PC-9 (cell line): ENCODE measurements at regions not wholly inside any gene's neighbourhood (a gene's known extent, or its start where the extent isn't known, plus 50 kb on each side); places are given as distances from the start of the nearest gene placed in this dataset.

ENCODE experiments used
- BruUV-seq: library from RNA; stranded (reverse); fragments of 400-500 nt; replicated peaks from 2 replicates; lab custom pipeline; 2021; lab: Mats Ljungman, UMichigan
- CTCF ChIA-PET: fragments of 300-600 bp; sonication (Branson Sonifier 250); formaldehyde crosslinking; loops from one replicate; lab custom pipeline; 2022; ENCODE audit warnings: antibody characterized with exemption; lab: Charles Lee
- POLR2A ChIA-PET: fragments of 300-600 bp; sonication (Branson Sonifier 250); formaldehyde crosslinking; loops from one replicate; lab custom pipeline; 2022; ENCODE audit warnings: antibody characterized with exemption; ENCODE audit not compliant: unreplicated experiment; lab: Charles Lee
- DNase-seq, 2 experiments: peaks; one replicate each; pipeline versions ENCODE4 v3.0.0 to v3.0.0-alpha.2; 2015 to 2022; ENCODE audit warnings: mixed read lengths in 1 of 2
- H2AFZ ChIP-seq: fragments of 200-600 bp; sonication (generic); 2 replicates; pipeline ENCODE4 v1.8.1; 2017; ENCODE audit warnings: antibody characterized with exemption
- H3F3A ChIP-seq: fragments of 200-600 bp; sonication (generic); 2 replicates; pipeline ENCODE4 v1.8.1; 2017; ENCODE audit warnings: antibody characterized with exemption, mild to moderate bottlenecking, low read depth; ENCODE audit not compliant: insufficient read depth
- H3K27ac ChIP-seq: fragments of 200-600 bp; sonication (generic); 2 replicates; pipeline ENCODE4 v1.6.1; 2016; ENCODE audit warnings: mixed run types
- H3K27me3 ChIP-seq: fragments of 200-600 bp; sonication (generic); 2 replicates; pipeline ENCODE4 v1.6.1; 2016; ENCODE audit warnings: low read depth, mixed run types; ENCODE audit not compliant: insufficient read depth
- H3K36me3 ChIP-seq: fragments of 200-600 bp; sonication (generic); 2 replicates; pipeline ENCODE4 v1.6.1; 2016; ENCODE audit warnings: low read depth, mixed run types
- H3K4me1 ChIP-seq: fragments of 200-600 bp; sonication (generic); replicated peaks from 2 replicates; pipeline ENCODE4 v1.6.1; 2016; ENCODE audit warnings: mixed run types; ENCODE audit not compliant: insufficient read depth
- H3K4me2 ChIP-seq: fragments of 200-600 bp; sonication (generic); 2 replicates; pipeline ENCODE4 v1.6.1; 2017; ENCODE audit warnings: mixed run types
- H3K4me3 ChIP-seq: fragments of 200-600 bp; sonication (generic); 2 replicates; pipeline ENCODE4 v1.6.1; 2016; ENCODE audit warnings: mixed run types
- H3K79me2 ChIP-seq: fragments of 200-600 bp; sonication (generic); 2 replicates; pipeline ENCODE4 v1.6.1; 2017; ENCODE audit warnings: low read depth, mixed run types
- H3K9me2 ChIP-seq: fragments of 200-600 bp; sonication (generic); 2 replicates; pipeline ENCODE4 v1.8.1; 2017; ENCODE audit warnings: mild to moderate bottlenecking; ENCODE audit not compliant: insufficient read depth
- H3K9me3 ChIP-seq: fragments of 200-600 bp; sonication (generic); 2 replicates; pipeline ENCODE4 v1.8.1; 2016; ENCODE audit warnings: low read depth; ENCODE audit not compliant: insufficient read depth
- H4K20me1 ChIP-seq: fragments of 200-600 bp; sonication (generic); 2 replicates; pipeline ENCODE4 v1.8.1; 2017; ENCODE audit not compliant: insufficient read depth
- EZH2 ChIP-seq: fragments of 200-600 bp; sonication (generic); IDR thresholded peaks from 2 replicates; pipeline ENCODE4 v1.8.0; 2017; ENCODE audit warnings: antibody characterized with exemption, low read depth
- intact Hi-C: fragments of 100-400 bp; cut with micrococcal nuclease; formaldehyde crosslinking; loops from one replicate; pipeline ENCODE4 v1.10.0; 2022; ENCODE audit not compliant: unreplicated experiment
- TF ChIP-seq, protein P1 (sequence below): fragments of 200-600 bp; sonication (generic); conservative IDR thresholded peaks from 2 replicates; pipeline ENCODE4 v1.6.1; 2017; ENCODE audit warnings: mixed run types, antibody characterized with exemption, mild to moderate bottlenecking, moderate library complexity

GRCh38 chr3:135513106-135514059, 452.1 kb upstream of the PPP2R3A start:
- POLR2A ChIA-PET = no interaction called here
- Histone ChIP-seq H3K27ac (no peak overlapping the region), H2AFZ (peak overlapping the region; percentile 53; the same call in 1 of the 2 replicates)

GRCh38 chr3:135514060-135514448, 451.5 kb upstream of the PPP2R3A start:
- ChIA-PET CTCF (interaction anchor here (1.0 kb wide), 1 partner anchor 11 kb away, joined by 4 read pairs; no protein-coding TSS in a partner anchor), POLR2A (no interaction called here)
- H3K4me2 ChIP-seq = peak overlapping the region; percentile 31
- H3K36me3 ChIP-seq = no peaks in the 10 kb centered on the region
- TF ChIP-seq EZH2 = no peak
- TF ChIP-seq, protein P1, sequence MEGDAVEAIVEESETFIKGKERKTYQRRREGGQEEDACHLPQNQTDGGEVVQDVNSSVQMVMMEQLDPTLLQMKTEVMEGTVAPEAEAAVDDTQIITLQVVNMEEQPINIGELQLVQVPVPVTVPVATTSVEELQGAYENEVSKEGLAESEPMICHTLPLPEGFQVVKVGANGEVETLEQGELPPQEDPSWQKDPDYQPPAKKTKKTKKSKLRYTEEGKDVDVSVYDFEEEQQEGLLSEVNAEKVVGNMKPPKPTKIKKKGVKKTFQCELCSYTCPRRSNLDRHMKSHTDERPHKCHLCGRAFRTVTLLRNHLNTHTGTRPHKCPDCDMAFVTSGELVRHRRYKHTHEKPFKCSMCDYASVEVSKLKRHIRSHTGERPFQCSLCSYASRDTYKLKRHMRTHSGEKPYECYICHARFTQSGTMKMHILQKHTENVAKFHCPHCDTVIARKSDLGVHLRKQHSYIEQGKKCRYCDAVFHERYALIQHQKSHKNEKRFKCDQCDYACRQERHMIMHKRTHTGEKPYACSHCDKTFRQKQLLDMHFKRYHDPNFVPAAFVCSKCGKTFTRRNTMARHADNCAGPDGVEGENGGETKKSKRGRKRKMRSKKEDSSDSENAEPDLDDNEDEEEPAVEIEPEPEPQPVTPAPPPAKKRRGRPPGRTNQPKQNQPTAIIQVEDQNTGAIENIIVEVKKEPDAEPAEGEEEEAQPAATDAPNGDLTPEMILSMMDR = no peak
- H3K27ac ChIP-seq = no peak overlapping the region
- H3F3A ChIP-seq = no peaks in the 10 kb centered on the region
- peaks cover 5% of the 10 kb centered on the region; the same call in 1 of the 2 replicates for H3K4me1 ChIP-seq
- intact Hi-C loops = no loop called here
- no peak overlapping the region for H3K4me3 ChIP-seq
- no peaks in the 10 kb centered on the region for H4K20me1 ChIP-seq
- H3K79me2 ChIP-seq = no peaks in the 10 kb centered on the region
- no peaks in the 10 kb centered on the region; the same call in 1 of the 2 replicates for H3K9me3 ChIP-seq
- BruUV-seq = TSS peak; percentile 34
- no peaks in the 10 kb centered on the region for H3K9me2 ChIP-seq
- H2AFZ ChIP-seq = peak overlapping the region; percentile 53; the same call in 1 of the 2 replicates
- peaks cover 3% of the 10 kb centered on the region; the same call in 1 of the 2 replicates for H3K27me3 ChIP-seq
- no peak for DNase-seq

More at GRCh38 chr3:135513106-135514059, 452.1 kb upstream of the PPP2R3A start:
- H3K4me1 ChIP-seq = peaks cover 5% of the 10 kb centered on the region; the same call in 1 of the 2 replicates
- no peaks in the 10 kb centered on the region; the same call in 1 of the 2 replicates for H3K9me3 ChIP-seq
- BruUV-seq = no TSS peak
- peak in 1 of 2 experiments; percentile 19 for DNase-seq
- H4K20me1 ChIP-seq = no peaks in the 10 kb centered on the region
- H3K79me2 ChIP-seq = no peaks in the 10 kb centered on the region
- H3K36me3 ChIP-seq = no peaks in the 10 kb centered on the region
- intact Hi-C loops = no loop called here
- H3K4me2 ChIP-seq = peak overlapping the region; percentile 31
- no peaks in the 10 kb centered on the region for H3K9me2 ChIP-seq
- H3K27me3 ChIP-seq = no peaks in the 10 kb centered on the region
- no peaks in the 10 kb centered on the region for H3F3A ChIP-seq
- TF ChIP-seq EZH2 = no peak
- TF ChIP-seq, protein P1 = no peak
- H3K4me3 ChIP-seq = no peak overlapping the region
- CTCF ChIA-PET = interaction anchor here (1.0 kb wide), 1 partner anchor 11 kb away, joined by 4 read pairs; no protein-coding TSS in a partner anchor

DNA sequence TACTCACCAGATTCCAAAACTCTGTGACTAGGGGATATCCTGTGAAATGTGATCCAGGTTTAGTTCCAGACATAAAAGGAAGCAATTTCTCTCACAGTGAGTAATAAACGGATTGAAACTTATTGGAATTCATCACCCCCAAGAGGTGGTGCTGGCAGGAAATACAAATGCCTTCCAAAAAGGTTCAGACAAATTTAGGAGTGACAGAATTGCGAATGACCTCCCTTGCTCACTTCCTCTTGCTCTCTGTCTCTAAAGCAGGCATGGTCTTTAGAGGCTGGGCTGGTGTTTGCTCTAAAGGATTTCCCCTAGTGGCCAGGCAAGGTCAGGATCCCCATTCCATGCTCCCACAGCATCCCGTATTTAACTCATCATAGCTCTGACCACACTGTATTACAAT, 449.4 kb upstream of the PPP2R3A start:
- Histone ChIP-seq H2AFZ (no peak overlapping the region), H3K27me3 (peaks cover 10% of the 10 kb centered on the region; the same call in 1 of the 2 replicates), H3K27ac (no peak overlapping the region), H3K4me3 (no peak overlapping the region), H3K9me3 (no peaks in the 10 kb centered on the region; the same call in 1 of the 2 replicates), H4K20me1 (no peaks in the 10 kb centered on the region), H3K79me2 (no peaks in the 10 kb centered on the region), H3K4me2 (no peak overlapping the region), H3K36me3 (no peaks in the 10 kb centered on the region), H3F3A (no peaks in the 10 kb centered on the region), H3K9me2 (no peaks in the 10 kb centered on the region), H3K4me1 (peaks cover 5% of the 10 kb centered on the region; the same call in 1 of the 2 replicates)
- intact Hi-C loops = no loop called here
- no peak for DNase-seq
- POLR2A ChIA-PET = no interaction called here
- CTCF ChIA-PET = no interaction called here
- no TSS peak for BruUV-seq
- no peak for TF ChIP-seq EZH2
- TF ChIP-seq, protein P1 = no peak
